ENCODE measurements at regions not wholly inside any gene's neighbourhood (a gene's known extent, or its start where the extent isn't known, plus 50 kb on each side); places are given as distances from the start of the nearest gene placed in this dataset.

DNA sequence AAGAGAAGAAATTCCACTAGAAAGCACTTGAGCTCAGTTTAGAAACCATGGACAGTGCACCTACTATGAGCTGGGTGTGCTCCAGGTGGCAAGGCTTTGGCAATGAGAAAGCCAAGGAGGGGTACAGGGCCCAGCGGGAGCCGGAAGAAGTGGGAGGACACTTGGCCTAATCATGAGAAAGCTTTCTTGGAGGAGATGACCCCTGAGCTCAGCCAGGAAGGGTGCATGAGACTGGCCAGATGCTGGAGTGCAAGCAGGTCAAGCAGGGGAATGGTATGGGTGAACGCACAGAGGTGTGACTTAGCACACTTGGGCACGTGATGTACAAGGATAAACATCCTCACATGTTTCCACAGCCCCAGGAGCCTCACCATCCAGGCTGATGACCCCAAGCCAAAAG is 97.2 kb upstream of the GLI2 start:
- Histone ChIP-seq H3K79me2 (replicated peaks; ENCODE audit: insufficient read depth) (no peaks in the 10 kb centered on the region), H2AFZ (no peak overlapping the region), H3K27me3 (ENCODE audit: insufficient read depth) (no peaks in the 10 kb centered on the region), H3K9me2 (ENCODE audit: insufficient read depth) (no peaks in the 10 kb centered on the region), H3K4me1 (ENCODE audit: insufficient read depth) (no peaks in the 10 kb centered on the region), H3K4me3 (no peak overlapping the region), H3F3A (replicated peaks; ENCODE audit: low read depth) (no peaks in the 10 kb centered on the region), H4K20me1 (replicated peaks; ENCODE audit: insufficient read depth) (no peaks in the 10 kb centered on the region), H3K27ac (ENCODE audit: low read depth) (no peak overlapping the region), H3K36me3 (ENCODE audit: insufficient read depth) (no peaks in the 10 kb centered on the region), H3K4me2 (no peak overlapping the region)
- DNase-seq (ENCODE audit: low spot score), result no peak
- Mint-ChIP-seq H3K36me3 (ENCODE audit: low read depth) (no peaks in the 10 kb centered on the region), H3K27me3 (ENCODE audit: insufficient read depth, low read depth, poor library complexity) (peaks cover 6% of the 10 kb centered on the region), H3K27ac (no peak overlapping the region), H3K4me3 (no peak overlapping the region), H3K9me3 (no peaks in the 10 kb centered on the region), H3K4me1 (no peaks in the 10 kb centered on the region)
- TF ChIP-seq CREB1 (CRISPR knock-in tag; IDR thresholded peaks at IDR 0.05; ENCODE audit: low read depth) (no peak), EZH2 (IDR thresholded peaks at IDR 0.05; ENCODE audit: low read depth, unreplicated experiment) (no peak), STAT1 (IDR thresholded peaks at IDR 0.05; ENCODE audit: unreplicated experiment) (no peak)
- TF ChIP-seq, protein P1, sequence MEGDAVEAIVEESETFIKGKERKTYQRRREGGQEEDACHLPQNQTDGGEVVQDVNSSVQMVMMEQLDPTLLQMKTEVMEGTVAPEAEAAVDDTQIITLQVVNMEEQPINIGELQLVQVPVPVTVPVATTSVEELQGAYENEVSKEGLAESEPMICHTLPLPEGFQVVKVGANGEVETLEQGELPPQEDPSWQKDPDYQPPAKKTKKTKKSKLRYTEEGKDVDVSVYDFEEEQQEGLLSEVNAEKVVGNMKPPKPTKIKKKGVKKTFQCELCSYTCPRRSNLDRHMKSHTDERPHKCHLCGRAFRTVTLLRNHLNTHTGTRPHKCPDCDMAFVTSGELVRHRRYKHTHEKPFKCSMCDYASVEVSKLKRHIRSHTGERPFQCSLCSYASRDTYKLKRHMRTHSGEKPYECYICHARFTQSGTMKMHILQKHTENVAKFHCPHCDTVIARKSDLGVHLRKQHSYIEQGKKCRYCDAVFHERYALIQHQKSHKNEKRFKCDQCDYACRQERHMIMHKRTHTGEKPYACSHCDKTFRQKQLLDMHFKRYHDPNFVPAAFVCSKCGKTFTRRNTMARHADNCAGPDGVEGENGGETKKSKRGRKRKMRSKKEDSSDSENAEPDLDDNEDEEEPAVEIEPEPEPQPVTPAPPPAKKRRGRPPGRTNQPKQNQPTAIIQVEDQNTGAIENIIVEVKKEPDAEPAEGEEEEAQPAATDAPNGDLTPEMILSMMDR (conservative IDR thresholded peaks at IDR 0.05; ENCODE audit: low read depth in 2 of 2), result no peak
- TF ChIP-seq, protein P2, sequence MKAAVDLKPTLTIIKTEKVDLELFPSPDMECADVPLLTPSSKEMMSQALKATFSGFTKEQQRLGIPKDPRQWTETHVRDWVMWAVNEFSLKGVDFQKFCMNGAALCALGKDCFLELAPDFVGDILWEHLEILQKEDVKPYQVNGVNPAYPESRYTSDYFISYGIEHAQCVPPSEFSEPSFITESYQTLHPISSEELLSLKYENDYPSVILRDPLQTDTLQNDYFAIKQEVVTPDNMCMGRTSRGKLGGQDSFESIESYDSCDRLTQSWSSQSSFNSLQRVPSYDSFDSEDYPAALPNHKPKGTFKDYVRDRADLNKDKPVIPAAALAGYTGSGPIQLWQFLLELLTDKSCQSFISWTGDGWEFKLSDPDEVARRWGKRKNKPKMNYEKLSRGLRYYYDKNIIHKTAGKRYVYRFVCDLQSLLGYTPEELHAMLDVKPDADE (IDR thresholded peaks at IDR 0.05), result no peak
- ATAC-seq, result no peak

DNA sequence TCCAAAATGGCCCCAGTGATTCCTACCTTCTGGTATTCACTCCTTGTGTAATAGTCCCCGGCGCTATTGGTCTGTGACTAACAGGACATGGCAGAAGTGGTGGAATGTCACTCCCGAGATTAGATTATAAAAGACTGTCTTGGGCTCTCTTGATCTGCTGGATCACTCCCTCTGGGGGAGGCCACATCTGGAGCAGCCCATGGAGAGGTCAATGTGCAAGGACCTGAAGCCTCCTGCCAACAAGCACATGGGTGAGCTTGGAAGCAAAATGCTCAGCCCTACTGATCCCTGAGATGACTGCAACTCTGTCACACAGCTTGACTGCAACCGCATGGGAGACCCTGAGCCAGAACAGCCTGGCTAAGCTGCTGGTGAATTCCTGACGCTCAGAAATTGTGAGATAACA is 94.3 kb upstream of the GLI2 start:
- Mint-ChIP-seq H3K4me1 (no peaks in the 10 kb centered on the region), H3K27ac (no peak overlapping the region), H3K36me3 (ENCODE audit: low read depth) (no peaks in the 10 kb centered on the region), H3K9me3 (no peaks in the 10 kb centered on the region), H3K4me3 (no peak overlapping the region), H3K27me3 (ENCODE audit: insufficient read depth, low read depth, poor library complexity) (peaks cover 5% of the 10 kb centered on the region)
- Histone ChIP-seq H3K4me2 (no peak overlapping the region), H3K36me3 (ENCODE audit: insufficient read depth) (no peaks in the 10 kb centered on the region), H3K4me3 (no peak overlapping the region), H4K20me1 (replicated peaks; ENCODE audit: insufficient read depth) (no peaks in the 10 kb centered on the region), H3F3A (replicated peaks; ENCODE audit: low read depth) (no peaks in the 10 kb centered on the region), H3K4me1 (ENCODE audit: insufficient read depth) (no peaks in the 10 kb centered on the region), H3K9me2 (ENCODE audit: insufficient read depth) (no peaks in the 10 kb centered on the region), H3K27ac (ENCODE audit: low read depth) (no peak overlapping the region), H2AFZ (no peak overlapping the region), H3K79me2 (replicated peaks; ENCODE audit: insufficient read depth) (no peaks in the 10 kb centered on the region), H3K27me3 (ENCODE audit: insufficient read depth) (no peaks in the 10 kb centered on the region)
- ATAC-seq (no peak), DNase-seq (ENCODE audit: low spot score) (no peak)
- TF ChIP-seq, protein P1 (conservative IDR thresholded peaks at IDR 0.05; ENCODE audit: low read depth in 2 of 2), result no peak
